ENCODE measurements at regions not wholly inside any gene's neighbourhood (a gene's known extent, or its start where the extent isn't known, plus 50 kb on each side); places are given as distances from the start of the nearest gene placed in this dataset.

DNA sequence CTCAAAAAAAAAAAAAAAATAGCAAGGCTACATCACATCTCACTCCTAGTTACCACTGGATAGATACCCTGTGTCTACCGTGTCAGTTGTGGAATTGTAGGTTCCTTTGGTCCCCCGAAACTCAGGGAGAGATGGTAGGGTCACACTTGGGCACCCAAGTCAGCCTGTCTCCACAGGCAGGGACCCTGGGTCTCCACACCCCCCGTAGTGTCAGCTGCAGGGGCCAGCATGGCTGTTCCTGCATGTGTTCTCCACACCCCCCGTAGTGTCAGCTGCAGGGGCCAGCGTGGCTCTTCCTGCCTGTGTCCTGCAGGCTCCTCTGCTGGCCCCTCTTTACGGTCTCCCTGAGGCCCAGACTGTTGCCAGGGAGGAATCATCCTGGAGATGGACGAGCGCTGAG lies 282.1 kb downstream of the BRD1 start:
- BruUV-seq (replicated peaks) = no TSS peak
- in situ Hi-C loops (cut with HindIII; ENCODE audit: extremely low pct_ligation_motif_present, low pct_unique_long_range_greater_than_20kb) (no loop called here), intact Hi-C loops (cut with micrococcal nuclease; ENCODE audit: unreplicated experiment) (no loop called here)
- TF ChIP-seq MAFK (conservative IDR thresholded peaks at IDR 0.05 in 1 of 2, IDR thresholded peaks at IDR 0.05 in 1 of 2; ENCODE audit: low read length in 2 of 2) (no peak), KMT2B (CRISPR knock-in tag; IDR thresholded peaks at IDR 0.05) (no peak), RBFOX2 (IDR thresholded peaks at IDR 0.05; ENCODE audit: low read depth, low read length) (no peak), NFE2L1 (CRISPR knock-in tag; IDR thresholded peaks at IDR 0.05; ENCODE audit: borderline replicate concordance) (no peak), REPIN1 (CRISPR knock-in tag; IDR thresholded peaks at IDR 0.05; ENCODE audit: borderline replicate concordance, low read depth) (no peak), RARA (CRISPR knock-in tag; IDR thresholded peaks at IDR 0.05) (no peak), CC2D1A (CRISPR knock-in tag; IDR thresholded peaks at IDR 0.05) (no peak), BRD4 (CRISPR knock-in tag; IDR thresholded peaks at IDR 0.05) (no peak), ZFP37 (CRISPR knock-in tag; IDR thresholded peaks at IDR 0.05; ENCODE audit: borderline replicate concordance) (no peak), ZNF101 (CRISPR knock-in tag; IDR thresholded peaks at IDR 0.05; ENCODE audit: borderline replicate concordance, low read depth) (no peak), KAT7 (CRISPR knock-in tag; IDR thresholded peaks at IDR 0.05; ENCODE audit: borderline replicate concordance) (no peak), ZNF674 (CRISPR knock-in tag; IDR thresholded peaks at IDR 0.05; ENCODE audit: low read depth) (no peak), ZNF234 (CRISPR knock-in tag; conservative IDR thresholded peaks at IDR 0.05) (no peak)
- TF ChIP-seq, protein P1, sequence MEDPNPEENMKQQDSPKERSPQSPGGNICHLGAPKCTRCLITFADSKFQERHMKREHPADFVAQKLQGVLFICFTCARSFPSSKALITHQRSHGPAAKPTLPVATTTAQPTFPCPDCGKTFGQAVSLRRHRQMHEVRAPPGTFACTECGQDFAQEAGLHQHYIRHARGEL (CRISPR knock-in tag; IDR thresholded peaks at IDR 0.05) = no peak
- TF ChIP-seq, protein P2, sequence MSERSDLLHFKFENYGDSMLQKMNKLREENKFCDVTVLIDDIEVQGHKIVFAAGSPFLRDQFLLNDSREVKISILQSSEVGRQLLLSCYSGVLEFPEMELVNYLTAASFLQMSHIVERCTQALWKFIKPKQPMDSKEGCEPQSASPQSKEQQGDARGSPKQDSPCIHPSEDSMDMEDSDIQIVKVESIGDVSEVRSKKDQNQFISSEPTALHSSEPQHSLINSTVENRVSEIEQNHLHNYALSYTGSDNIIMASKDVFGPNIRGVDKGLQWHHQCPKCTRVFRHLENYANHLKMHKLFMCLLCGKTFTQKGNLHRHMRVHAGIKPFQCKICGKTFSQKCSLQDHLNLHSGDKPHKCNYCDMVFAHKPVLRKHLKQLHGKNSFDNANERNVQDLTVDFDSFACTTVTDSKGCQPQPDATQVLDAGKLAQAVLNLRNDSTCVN (CRISPR knock-in tag; IDR thresholded peaks at IDR 0.05; ENCODE audit: borderline replicate concordance) = no peak
- H3K27me3 ChIP-seq (ENCODE audit: control insufficient read depth in 1 of 2, insufficient read depth in 2 of 2, low read length in 2 of 2) = peaks cover 3 to 39% of the 10 kb centered on the region in 2 experiments; a peak in 4 of 5 replicates
- WGBS (ENCODE audit: low lambda C conversion rate) = 10% methylated on average over 4 of the region's 8 CpGs
- FAIRE-seq = no peak
- H3K4me2 ChIP-seq (ENCODE audit: low read depth, low read length) = no peak overlapping the region
- no peak for DNase-seq (ENCODE audit: low spot score)
- H3K36me3 ChIP-seq (replicated peaks in 1 of 2; ENCODE audit: control insufficient read depth in 1 of 2, insufficient read depth in 2 of 2, low read length in 2 of 2) = no peaks in the 10 kb centered on the region
- POLR2A ChIA-PET = no interaction called here
- no peak overlapping the region for H3K4me3 ChIP-seq (replicated peaks in 1 of 3; ENCODE audit: insufficient read depth in 1 of 3, low read depth in 2 of 3, low read length in 3 of 3)
- CTCF ChIA-PET (ENCODE audit: low intra/inter-chr PET ratio, low total read pairs) = no interaction called here
- H3K9ac ChIP-seq (ENCODE audit: insufficient read depth, low read depth, low read length) = no peak overlapping the region
- H3K4me1 ChIP-seq (ENCODE audit: insufficient read depth, low read length) = peaks cover 14% of the 10 kb centered on the region
- no peak overlapping the region for H3K27ac ChIP-seq (ENCODE audit: extremely low read length, insufficient read depth, low read length)
- H4K20me1 ChIP-seq (ENCODE audit: insufficient read depth, low read length) = no peaks in the 10 kb centered on the region
- ATAC-seq = no peak
- no peaks in the 10 kb centered on the region for H3K79me2 ChIP-seq (ENCODE audit: insufficient read depth, low read length)
- peaks cover 1% of the 10 kb centered on the region for H3K9me3 ChIP-seq (ENCODE audit: low read length)
- H2AFZ ChIP-seq (ENCODE audit: low read length) = no peak overlapping the region

Data from HepG2 (cell line).